ENCODE measurements at regions not wholly inside any gene's neighbourhood (a gene's known extent, or its start where the extent isn't known, plus 50 kb on each side); places are given as distances from the start of the nearest gene placed in this dataset.

DNA sequence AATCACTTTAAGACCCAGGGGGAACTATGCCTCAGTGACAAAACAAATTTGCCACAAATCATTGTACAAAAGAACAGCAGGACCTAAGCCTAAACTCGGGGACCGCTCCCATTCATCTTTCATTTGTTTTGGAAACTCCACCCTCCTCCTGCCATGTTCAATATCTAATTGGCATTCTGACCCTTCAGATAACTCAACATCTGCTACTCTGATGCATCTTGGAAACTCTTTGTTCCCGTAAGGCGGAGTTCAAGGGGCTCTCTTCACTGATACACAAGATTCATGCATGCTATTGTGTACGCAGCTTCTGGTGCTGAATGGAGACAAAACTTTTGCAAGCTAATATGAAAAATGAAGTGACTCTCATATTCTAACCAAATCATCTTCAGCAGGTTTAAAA lies 187.6 kb downstream of the ZFP64 start:
- no peak overlapping the region for H2AFZ ChIP-seq (ENCODE audit: low read depth, low read length)
- H3K9me3 ChIP-seq (ENCODE audit: low read length) = no peaks in the 10 kb centered on the region
- no peaks in the 10 kb centered on the region for H4K20me1 ChIP-seq (ENCODE audit: insufficient read depth)
- no peak overlapping the region for H3K4me2 ChIP-seq (ENCODE audit: low read length)
- no peak overlapping the region for H3K4me3 ChIP-seq (ENCODE audit: low read length)
- no peaks in the 10 kb centered on the region for H3F3A ChIP-seq (ENCODE audit: insufficient read depth, low read length, poor library complexity, severe bottlenecking)
- H3K9me2 ChIP-seq (ENCODE audit: insufficient read depth, low read length) = no peaks in the 10 kb centered on the region
- H3K27me3 ChIP-seq (ENCODE audit: insufficient read depth, low read depth, low read length) = no peaks in the 10 kb centered on the region
- TF ChIP-seq, protein P1, sequence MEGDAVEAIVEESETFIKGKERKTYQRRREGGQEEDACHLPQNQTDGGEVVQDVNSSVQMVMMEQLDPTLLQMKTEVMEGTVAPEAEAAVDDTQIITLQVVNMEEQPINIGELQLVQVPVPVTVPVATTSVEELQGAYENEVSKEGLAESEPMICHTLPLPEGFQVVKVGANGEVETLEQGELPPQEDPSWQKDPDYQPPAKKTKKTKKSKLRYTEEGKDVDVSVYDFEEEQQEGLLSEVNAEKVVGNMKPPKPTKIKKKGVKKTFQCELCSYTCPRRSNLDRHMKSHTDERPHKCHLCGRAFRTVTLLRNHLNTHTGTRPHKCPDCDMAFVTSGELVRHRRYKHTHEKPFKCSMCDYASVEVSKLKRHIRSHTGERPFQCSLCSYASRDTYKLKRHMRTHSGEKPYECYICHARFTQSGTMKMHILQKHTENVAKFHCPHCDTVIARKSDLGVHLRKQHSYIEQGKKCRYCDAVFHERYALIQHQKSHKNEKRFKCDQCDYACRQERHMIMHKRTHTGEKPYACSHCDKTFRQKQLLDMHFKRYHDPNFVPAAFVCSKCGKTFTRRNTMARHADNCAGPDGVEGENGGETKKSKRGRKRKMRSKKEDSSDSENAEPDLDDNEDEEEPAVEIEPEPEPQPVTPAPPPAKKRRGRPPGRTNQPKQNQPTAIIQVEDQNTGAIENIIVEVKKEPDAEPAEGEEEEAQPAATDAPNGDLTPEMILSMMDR (IDR thresholded peaks at IDR 0.05; ENCODE audit: poor library complexity, severe bottlenecking) = no peak
- TF ChIP-seq REST (IDR thresholded peaks at IDR 0.05; ENCODE audit: borderline replicate concordance) (no peak), POLR2AphosphoS5 (IDR thresholded peaks at IDR 0.05) (no peak), EZH2 (IDR thresholded peaks at IDR 0.05; ENCODE audit: borderline replicate concordance, insufficient read depth, low read length, poor library complexity, severe bottlenecking) (no peak), TAF1 (IDR thresholded peaks at IDR 0.05; ENCODE audit: low read depth) (no peak), EP300 (conservative IDR thresholded peaks at IDR 0.05; ENCODE audit: poor library complexity, severe bottlenecking) (no peak), MXI1 (conservative IDR thresholded peaks at IDR 0.05; ENCODE audit: poor library complexity, severe bottlenecking) (no peak), RAD21 (conservative IDR thresholded peaks at IDR 0.05) (no peak), SMC3 (conservative IDR thresholded peaks at IDR 0.05; ENCODE audit: poor library complexity) (no peak)
- no peak overlapping the region for H3K9ac ChIP-seq (ENCODE audit: low read length)
- H3K27ac ChIP-seq (ENCODE audit: low read length) = no peak overlapping the region
- H3K79me2 ChIP-seq (replicated peaks; ENCODE audit: insufficient read depth, low read length) = no peaks in the 10 kb centered on the region
- no peaks in the 10 kb centered on the region for H3K36me3 ChIP-seq (ENCODE audit: insufficient read depth, low read length)

GRCh38 chr20:52003415-52003814 lies 188.2 kb downstream of the ZFP64 start:
- Histone ChIP-seq H3K27ac (ENCODE audit: low read length) (no peak overlapping the region), H2AFZ (ENCODE audit: low read depth, low read length) (no peak overlapping the region), H3K9ac (ENCODE audit: low read length) (no peak overlapping the region), H3K27me3 (ENCODE audit: insufficient read depth, low read depth, low read length) (no peaks in the 10 kb centered on the region), H3K79me2 (replicated peaks; ENCODE audit: insufficient read depth, low read length) (no peaks in the 10 kb centered on the region), H3K9me3 (ENCODE audit: low read length) (no peaks in the 10 kb centered on the region), H3K9me2 (ENCODE audit: insufficient read depth, low read length) (no peaks in the 10 kb centered on the region), H3K4me2 (ENCODE audit: low read length) (no peak overlapping the region), H3K4me3 (ENCODE audit: low read length) (no peak overlapping the region), H4K20me1 (ENCODE audit: insufficient read depth) (no peaks in the 10 kb centered on the region), H3F3A (ENCODE audit: insufficient read depth, low read length, poor library complexity, severe bottlenecking) (no peaks in the 10 kb centered on the region), H3K36me3 (ENCODE audit: insufficient read depth, low read length) (no peaks in the 10 kb centered on the region)
- TF ChIP-seq POLR2AphosphoS5 (IDR thresholded peaks at IDR 0.05) (no peak), EZH2 (IDR thresholded peaks at IDR 0.05; ENCODE audit: borderline replicate concordance, insufficient read depth, low read length, poor library complexity, severe bottlenecking) (no peak), EP300 (conservative IDR thresholded peaks at IDR 0.05; ENCODE audit: poor library complexity, severe bottlenecking) (no peak), MXI1 (conservative IDR thresholded peaks at IDR 0.05; ENCODE audit: poor library complexity, severe bottlenecking) (no peak), TAF1 (IDR thresholded peaks at IDR 0.05; ENCODE audit: low read depth) (no peak), REST (IDR thresholded peaks at IDR 0.05; ENCODE audit: borderline replicate concordance) (no peak), SMC3 (conservative IDR thresholded peaks at IDR 0.05; ENCODE audit: poor library complexity) (no peak), RAD21 (conservative IDR thresholded peaks at IDR 0.05) (no peak)
- TF ChIP-seq, protein P1 (IDR thresholded peaks at IDR 0.05; ENCODE audit: poor library complexity, severe bottlenecking) = no peak

All from neural cell (in vitro differentiated cells).